ENCODE measurements at regions not wholly inside any gene's neighbourhood (a gene's known extent, or its start where the extent isn't known, plus 50 kb on each side); places are given as distances from the start of the nearest gene placed in this dataset.

GRCh38 chr9:18398038-18398437 is 75.9 kb upstream of the ADAMTSL1 start:
- Histone ChIP-seq H3K36me3 (ENCODE audit: insufficient read depth, low read length) (no peaks in the 10 kb centered on the region), H3K9me3 (ENCODE audit: control insufficient read depth, insufficient read depth, low read length) (no peaks in the 10 kb centered on the region), H3K9ac (ENCODE audit: low read depth, low read length) (no peak overlapping the region), H3K4me1 (ENCODE audit: insufficient read depth, low read length) (0 out of 2 replicates have a peak, but pooled peaks cover 5% of the 10 kb centered on the region)

DNA sequence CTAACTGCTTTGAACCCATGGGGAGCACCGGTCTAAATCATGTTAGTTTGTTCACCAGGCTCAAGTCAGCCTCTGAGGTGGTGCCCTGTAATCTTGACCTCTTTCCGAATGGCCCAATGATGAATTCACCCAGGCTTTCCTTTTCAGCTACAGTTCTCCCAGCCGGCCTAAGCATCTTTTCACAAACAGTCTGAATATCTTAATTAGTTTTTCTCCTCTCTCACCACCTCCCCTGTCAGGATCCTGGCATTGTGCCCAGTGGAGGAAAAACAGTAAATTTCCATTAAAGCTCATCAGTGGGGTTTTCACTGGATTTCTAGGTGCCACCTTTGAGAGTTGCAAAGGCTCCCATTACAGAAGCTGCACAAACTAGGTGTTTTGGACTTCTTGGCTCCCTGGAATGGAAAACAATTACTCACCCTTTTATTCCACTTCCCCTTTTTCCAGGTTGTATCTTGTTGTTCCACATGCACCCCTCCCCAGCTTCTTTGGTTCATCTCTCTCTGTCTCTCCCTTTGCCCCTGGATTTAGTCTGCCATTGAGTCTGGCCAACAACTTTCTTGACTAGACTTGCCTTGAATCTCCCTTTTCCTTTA is 69.4 kb upstream of the ADAMTSL1 start:
- no peaks in the 10 kb centered on the region for H3K36me3 ChIP-seq (ENCODE audit: insufficient read depth, low read length)
- H3K9ac ChIP-seq (ENCODE audit: low read depth, low read length), result no peak overlapping the region
- H3K4me1 ChIP-seq (ENCODE audit: insufficient read depth, low read length), result no peaks in the 10 kb centered on the region
- no peaks in the 10 kb centered on the region for H3K9me3 ChIP-seq (ENCODE audit: control insufficient read depth, insufficient read depth, low read length)

DNA sequence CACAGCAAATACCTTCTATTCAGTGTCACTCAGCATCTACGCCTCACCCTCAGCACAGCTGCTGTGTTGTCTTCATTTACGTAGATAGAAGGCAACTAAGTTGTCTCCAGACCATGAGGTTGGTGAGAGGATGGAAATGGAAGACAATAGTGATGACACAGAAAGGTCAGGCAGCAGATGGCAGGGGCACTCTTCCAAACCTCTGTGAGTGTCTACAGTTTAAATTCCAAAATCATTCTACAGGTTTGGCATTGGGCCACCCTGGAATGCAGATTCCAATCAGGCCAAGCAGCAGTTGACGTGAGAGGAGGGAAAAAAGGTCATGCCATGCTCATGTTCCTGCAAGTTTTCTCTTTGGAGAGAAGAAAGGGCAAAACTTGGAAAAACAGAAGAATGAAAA is 68.7 kb upstream of the ADAMTSL1 start:
- H3K36me3 ChIP-seq (ENCODE audit: insufficient read depth, low read length), result no peaks in the 10 kb centered on the region
- no peaks in the 10 kb centered on the region for H3K4me1 ChIP-seq (ENCODE audit: insufficient read depth, low read length)
- H3K9ac ChIP-seq (ENCODE audit: low read depth, low read length), result no peak overlapping the region
- H3K9me3 ChIP-seq (ENCODE audit: control insufficient read depth, insufficient read depth, low read length), result no peaks in the 10 kb centered on the region

GRCh38 chr9:18410983-18411382 is 63.0 kb upstream of the ADAMTSL1 start:
- H3K36me3 ChIP-seq (ENCODE audit: insufficient read depth, low read length), result no peaks in the 10 kb centered on the region
- H3K4me1 ChIP-seq (ENCODE audit: insufficient read depth, low read length), result no peaks in the 10 kb centered on the region
- no peaks in the 10 kb centered on the region; the same call in 1 of the 2 replicates for H3K9me3 ChIP-seq (ENCODE audit: control insufficient read depth, insufficient read depth, low read length)
- H3K9ac ChIP-seq (ENCODE audit: low read depth, low read length), result no peak overlapping the region

GRCh38 chr9:18421391-18421790 is 52.6 kb upstream of the ADAMTSL1 start:
- no peaks in the 10 kb centered on the region; the same call in 1 of the 2 replicates for H3K4me1 ChIP-seq (ENCODE audit: insufficient read depth, low read length)
- no peaks in the 10 kb centered on the region for H3K9me3 ChIP-seq (ENCODE audit: control insufficient read depth, insufficient read depth, low read length)
- no peaks in the 10 kb centered on the region for H3K36me3 ChIP-seq (ENCODE audit: insufficient read depth, low read length)
- no peak overlapping the region for H3K9ac ChIP-seq (ENCODE audit: low read depth, low read length)

- Histone ChIP-seq H3K9ac (ENCODE audit: low read depth, low read length) (no peak overlapping the region), H3K36me3 (ENCODE audit: insufficient read depth, low read length) (no peaks in the 10 kb centered on the region), H3K9me3 (ENCODE audit: control insufficient read depth, insufficient read depth, low read length) (no peaks in the 10 kb centered on the region), H3K4me1 (ENCODE audit: insufficient read depth, low read length) (no peaks in the 10 kb centered on the region; the same call in 1 of the 2 replicates)
Measured at GRCh38 chr9:18422296-18423036, 51.5 kb upstream of the ADAMTSL1 start.

- H3K9ac ChIP-seq (ENCODE audit: low read depth, low read length), result no peak overlapping the region
- no peaks in the 10 kb centered on the region for H3K9me3 ChIP-seq (ENCODE audit: control insufficient read depth, insufficient read depth, low read length)
- H3K4me1 ChIP-seq (ENCODE audit: insufficient read depth, low read length), result no peaks in the 10 kb centered on the region; the same call in 1 of the 2 replicates
- no peaks in the 10 kb centered on the region for H3K36me3 ChIP-seq (ENCODE audit: insufficient read depth, low read length)
Measured at GRCh38 chr9:18423791-18424531, 50.0 kb upstream of the ADAMTSL1 start.

Measured in ES-I3 (cell line).